ENCODE measurements at regions not wholly inside any gene's neighbourhood (a gene's known extent, or its start where the extent isn't known, plus 50 kb on each side); places are given as distances from the start of the nearest gene placed in this dataset.

GRCh38 chr6:22925920-22926789 lies 356.8 kb downstream of the HDGFL1 start:
- Histone ChIP-seq H3K9me3 (ENCODE audit: low read length) (no peaks in the 10 kb centered on the region), H4K20me1 (ENCODE audit: insufficient read depth, low read length) (no peaks in the 10 kb centered on the region), H3K27ac (ENCODE audit: low read depth, low read length, poor library complexity, severe bottlenecking) (no peak overlapping the region), H3K27me3 (ENCODE audit: insufficient read depth, low read length) (no peaks in the 10 kb centered on the region), H2AFZ (ENCODE audit: low read length) (no peak overlapping the region), H3K4me2 (ENCODE audit: low read length) (no peak overlapping the region), H3K9me2 (ENCODE audit: low read depth, low read length) (no peaks in the 10 kb centered on the region), H3K4me3 (ENCODE audit: low read depth, low read length, poor library complexity, severe bottlenecking) (no peak overlapping the region), H3K9ac (ENCODE audit: low read length) (no peak overlapping the region), H3F3A (ENCODE audit: insufficient read depth, low read length) (no peaks in the 10 kb centered on the region), H3K79me2 (ENCODE audit: insufficient read depth, low read length) (no peaks in the 10 kb centered on the region), H3K36me3 (ENCODE audit: insufficient read depth, low read length) (no peaks in the 10 kb centered on the region), H3K4me1 (ENCODE audit: insufficient read depth, low read length, severe bottlenecking) (no peaks in the 10 kb centered on the region)
- TF ChIP-seq CTCF (IDR thresholded peaks at IDR 0.05; ENCODE audit: low read length) (no peak), EZH2 (IDR thresholded peaks at IDR 0.05; ENCODE audit: borderline replicate concordance, low read length) (no peak)

GRCh38 chr6:22926790-22927354 lies 357.5 kb downstream of the HDGFL1 start:
- H3K4me3 ChIP-seq (ENCODE audit: low read depth, low read length, poor library complexity, severe bottlenecking), result no peak overlapping the region
- no peak overlapping the region for H3K27ac ChIP-seq (ENCODE audit: low read depth, low read length, poor library complexity, severe bottlenecking)
- H3K79me2 ChIP-seq (ENCODE audit: insufficient read depth, low read length), result no peaks in the 10 kb centered on the region
- TF ChIP-seq EZH2 (IDR thresholded peaks at IDR 0.05; ENCODE audit: borderline replicate concordance, low read length), result no peak
- no peak overlapping the region for H3K4me2 ChIP-seq (ENCODE audit: low read length)
- no peaks in the 10 kb centered on the region for H3K27me3 ChIP-seq (ENCODE audit: insufficient read depth, low read length)
- H4K20me1 ChIP-seq (ENCODE audit: insufficient read depth, low read length), result no peaks in the 10 kb centered on the region
- H3K9me2 ChIP-seq (ENCODE audit: low read depth, low read length), result no peaks in the 10 kb centered on the region
- H2AFZ ChIP-seq (ENCODE audit: low read length), result no peak overlapping the region
- no peaks in the 10 kb centered on the region for H3F3A ChIP-seq (ENCODE audit: insufficient read depth, low read length)
- H3K4me1 ChIP-seq (ENCODE audit: insufficient read depth, low read length, severe bottlenecking), result no peaks in the 10 kb centered on the region
- no peak overlapping the region for H3K9ac ChIP-seq (ENCODE audit: low read length)
- H3K9me3 ChIP-seq (ENCODE audit: low read length), result no peaks in the 10 kb centered on the region
- no peaks in the 10 kb centered on the region for H3K36me3 ChIP-seq (ENCODE audit: insufficient read depth, low read length)

GRCh38 chr6:22928775-22929174 lies 359.4 kb downstream of the HDGFL1 start:
- no peak overlapping the region for H3K4me3 ChIP-seq (ENCODE audit: low read depth, low read length, poor library complexity, severe bottlenecking)
- H3K4me1 ChIP-seq (ENCODE audit: insufficient read depth, low read length, severe bottlenecking), result no peaks in the 10 kb centered on the region
- H3K9me2 ChIP-seq (ENCODE audit: low read depth, low read length), result no peaks in the 10 kb centered on the region
- no peaks in the 10 kb centered on the region for H3K36me3 ChIP-seq (ENCODE audit: insufficient read depth, low read length)
- H4K20me1 ChIP-seq (ENCODE audit: insufficient read depth, low read length), result no peaks in the 10 kb centered on the region
- no peaks in the 10 kb centered on the region for H3K79me2 ChIP-seq (ENCODE audit: insufficient read depth, low read length)
- H3K9me3 ChIP-seq (ENCODE audit: low read length), result no peaks in the 10 kb centered on the region
- H3K4me2 ChIP-seq (ENCODE audit: low read length), result no peak overlapping the region
- H3F3A ChIP-seq (ENCODE audit: insufficient read depth, low read length), result no peaks in the 10 kb centered on the region
- no peaks in the 10 kb centered on the region for H3K27me3 ChIP-seq (ENCODE audit: insufficient read depth, low read length)
- no peak for TF ChIP-seq CTCF (IDR thresholded peaks at IDR 0.05; ENCODE audit: low read length)
- TF ChIP-seq EZH2 (IDR thresholded peaks at IDR 0.05; ENCODE audit: borderline replicate concordance, low read length), result no peak
- no peak overlapping the region for H3K27ac ChIP-seq (ENCODE audit: low read depth, low read length, poor library complexity, severe bottlenecking)
- H3K9ac ChIP-seq (ENCODE audit: low read length), result no peak overlapping the region
- no peak overlapping the region for H2AFZ ChIP-seq (ENCODE audit: low read length)

Measured in OCI-LY1 (cell line).